ENCODE measurements at regions not wholly inside any gene's neighbourhood (a gene's known extent, or its start where the extent isn't known, plus 50 kb on each side); places are given as distances from the start of the nearest gene placed in this dataset.

DNA sequence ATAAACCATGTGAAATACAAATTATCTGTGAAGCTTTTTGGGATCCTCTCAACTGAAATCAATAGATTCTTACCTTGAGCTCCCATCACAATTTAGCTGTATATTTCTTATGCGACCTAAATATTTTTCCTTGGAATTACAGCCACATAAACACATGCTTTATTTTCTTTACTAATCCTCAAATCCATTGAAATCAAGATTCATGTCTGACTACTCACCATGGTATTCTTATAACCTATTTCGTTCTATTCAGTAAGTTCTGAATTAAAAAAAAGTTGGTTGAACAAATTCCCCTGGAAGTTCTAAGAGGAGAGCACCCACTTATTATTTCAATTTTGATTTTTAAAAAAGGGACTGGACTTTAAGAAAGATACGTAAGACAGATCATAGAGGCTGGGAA is 292.1 kb upstream of the ATP2B1 start:
- DNase-seq (ENCODE audit: low read depth, low spot score), result no peak

DNA sequence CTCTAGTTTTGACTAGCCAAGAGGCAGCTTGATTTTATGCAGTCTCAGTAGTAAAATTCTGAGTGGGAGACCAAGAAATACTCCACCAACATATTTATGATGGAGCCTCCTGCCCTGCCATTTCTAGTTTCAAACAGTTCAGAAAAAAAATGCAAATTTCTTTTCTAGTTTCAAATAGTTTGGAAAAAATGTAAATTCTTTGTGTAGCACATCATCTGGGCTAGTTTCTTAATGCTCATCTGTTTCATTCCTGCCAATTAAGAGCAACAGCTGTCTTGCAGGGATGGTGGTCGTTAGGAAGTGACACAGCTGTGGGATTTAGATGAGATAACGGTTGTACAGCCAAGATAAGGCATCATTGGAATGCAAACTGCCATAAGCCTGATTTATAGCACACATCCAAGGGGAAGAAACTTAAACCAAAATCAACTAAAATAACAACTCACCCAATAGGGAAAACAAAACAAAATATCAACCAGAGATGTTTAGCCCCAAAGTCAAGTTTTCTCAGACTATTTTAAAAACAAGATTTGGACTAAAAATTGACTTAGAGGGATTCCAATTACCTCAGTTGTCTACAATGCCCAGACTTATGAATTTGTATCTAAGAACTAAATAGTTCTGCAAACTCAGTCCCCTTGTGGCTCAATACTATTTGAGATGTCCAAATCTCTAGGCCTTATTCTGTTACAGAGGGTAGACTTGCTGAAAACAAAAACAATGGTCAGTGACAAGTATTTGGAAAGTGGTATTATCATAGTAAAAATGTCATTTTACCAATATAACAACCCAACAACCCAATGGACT is 291.3 kb upstream of the ATP2B1 start:
- DNase-seq (ENCODE audit: low read depth, low spot score), result no peak

DNA sequence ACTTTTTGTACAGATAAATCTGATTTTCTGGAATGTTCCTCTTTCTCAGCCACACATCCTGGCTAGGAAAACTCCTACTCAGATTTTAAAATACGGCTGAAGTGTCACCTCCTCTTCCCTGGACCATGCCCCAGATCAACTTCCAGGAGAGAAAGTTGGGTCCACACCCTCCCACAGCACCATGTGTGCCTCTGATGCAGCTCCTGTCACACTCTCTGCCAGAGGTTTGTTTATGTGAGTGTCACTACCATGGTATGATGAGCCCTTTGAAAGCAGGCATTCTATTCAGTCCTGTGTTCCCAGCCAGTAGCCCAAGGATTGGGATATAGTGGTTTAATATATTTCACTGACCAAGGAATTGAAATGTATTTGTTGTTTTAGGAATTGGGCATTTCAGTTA is 287.2 kb upstream of the ATP2B1 start:
- no peak for DNase-seq (ENCODE audit: low read depth, low spot score)

DNA sequence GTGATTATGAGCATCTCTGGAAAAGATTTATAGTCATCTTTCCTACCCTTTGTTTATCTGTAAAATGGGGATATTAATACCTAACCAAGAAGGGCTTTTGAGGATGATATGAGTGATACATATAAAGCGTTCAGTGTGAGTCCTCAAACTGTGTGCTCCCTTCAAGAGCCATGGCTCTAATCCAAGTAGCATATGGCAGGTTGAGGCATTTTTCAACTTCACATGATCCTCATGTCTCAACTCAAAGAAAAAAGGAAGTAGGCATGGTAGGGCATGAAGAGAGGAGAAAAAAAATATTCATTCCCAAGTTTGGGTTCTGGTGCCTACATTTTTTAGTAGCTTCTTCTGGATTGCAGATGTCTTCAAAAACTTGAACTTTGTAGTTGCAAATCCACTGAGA is 286.3 kb upstream of the ATP2B1 start:
- DNase-seq (ENCODE audit: low read depth, low spot score), result no peak

DNA sequence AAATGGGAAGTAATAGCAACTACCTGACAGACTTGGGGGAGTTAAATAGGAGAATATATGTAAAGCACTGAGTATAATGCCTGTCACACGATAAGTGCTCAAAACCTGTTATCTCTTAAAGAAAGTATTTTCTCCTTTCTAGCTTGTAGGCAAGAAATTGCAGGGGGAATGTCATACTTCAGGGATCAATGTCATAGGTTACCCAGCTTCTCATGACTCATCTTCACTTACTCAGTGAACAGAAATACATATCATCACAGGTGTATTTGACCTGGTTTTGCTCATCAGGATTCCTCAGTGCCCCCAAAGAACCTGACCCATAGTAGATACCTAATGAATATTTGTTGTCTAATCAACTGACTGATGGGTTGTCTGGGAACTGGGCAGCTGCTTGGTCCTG is 285.0 kb upstream of the ATP2B1 start:
- no peak for DNase-seq (ENCODE audit: low read depth, low spot score)

DNA sequence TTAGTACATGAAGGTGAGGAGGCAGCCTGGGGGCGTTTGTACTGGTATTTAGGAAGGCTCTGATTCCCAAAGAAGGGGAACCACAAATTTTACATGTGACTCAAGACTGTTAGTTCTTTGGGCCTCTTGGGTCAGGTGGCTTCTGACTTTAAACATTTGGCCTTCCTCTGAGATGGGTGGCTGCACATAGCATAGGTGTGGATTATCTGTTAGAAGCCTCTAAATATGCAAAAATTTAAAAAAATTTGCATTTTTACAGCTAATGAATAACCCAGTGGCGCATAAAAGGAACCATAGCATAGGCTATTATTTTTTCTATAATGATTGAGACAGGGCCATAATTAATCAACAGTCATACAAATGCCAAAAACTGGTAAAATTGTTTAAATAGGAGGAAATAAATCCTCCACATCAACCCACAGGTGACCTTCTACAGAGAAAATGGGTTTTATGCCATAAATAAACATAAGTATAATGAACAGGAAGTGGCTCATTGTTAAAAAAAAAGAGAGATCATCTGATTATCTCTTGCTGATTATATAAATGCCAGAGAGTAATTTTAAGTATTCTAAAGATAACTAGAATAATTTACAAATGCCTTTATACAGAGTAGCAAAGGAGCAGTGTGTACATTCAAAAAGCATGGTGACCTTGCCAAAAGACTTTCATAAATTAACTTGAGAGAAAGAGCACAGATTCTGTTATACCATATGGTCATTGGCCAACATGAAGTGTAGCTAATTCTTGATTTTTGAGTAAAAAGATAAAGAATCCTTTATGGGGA is 284.2 kb upstream of the ATP2B1 start:
- no peak for DNase-seq (ENCODE audit: low read depth, low spot score)

DNA sequence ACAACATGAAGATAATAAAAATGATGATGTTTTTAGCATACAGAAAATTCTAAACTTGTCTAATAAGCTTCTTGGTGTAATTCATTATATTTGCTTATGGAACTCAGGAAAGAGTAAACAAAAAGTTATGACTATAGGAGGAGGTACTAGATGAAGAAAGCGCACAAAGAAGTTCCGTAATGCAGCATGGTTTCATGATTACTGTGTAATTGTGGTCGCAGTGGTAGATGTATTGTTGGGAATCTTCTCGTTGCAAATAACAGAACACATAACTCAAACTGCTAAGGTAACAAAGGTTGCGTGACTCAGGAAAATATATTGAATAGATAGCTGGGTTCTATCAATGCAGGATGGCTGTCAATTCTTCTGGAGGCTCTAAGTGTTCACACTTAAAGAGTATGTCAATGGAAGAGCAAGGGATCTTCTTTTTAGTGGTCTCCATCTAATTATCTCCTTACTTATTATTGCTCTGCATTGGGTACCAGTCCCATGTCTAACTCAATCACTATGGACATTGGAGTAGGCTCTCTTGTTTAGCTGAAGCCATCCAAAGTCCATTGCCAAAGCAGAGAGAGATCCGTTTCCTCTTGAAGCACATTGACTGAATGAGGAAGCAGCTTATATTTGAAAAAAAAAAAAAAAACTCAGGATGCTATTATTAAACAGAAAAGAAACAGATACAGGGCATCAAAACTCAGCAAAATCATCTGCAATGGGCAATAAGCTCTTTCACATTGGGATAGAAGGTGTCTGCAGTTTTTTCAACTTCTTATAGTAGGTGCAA is 283.4 kb upstream of the ATP2B1 start:
- no peak for DNase-seq (ENCODE audit: low read depth, low spot score)

DNA sequence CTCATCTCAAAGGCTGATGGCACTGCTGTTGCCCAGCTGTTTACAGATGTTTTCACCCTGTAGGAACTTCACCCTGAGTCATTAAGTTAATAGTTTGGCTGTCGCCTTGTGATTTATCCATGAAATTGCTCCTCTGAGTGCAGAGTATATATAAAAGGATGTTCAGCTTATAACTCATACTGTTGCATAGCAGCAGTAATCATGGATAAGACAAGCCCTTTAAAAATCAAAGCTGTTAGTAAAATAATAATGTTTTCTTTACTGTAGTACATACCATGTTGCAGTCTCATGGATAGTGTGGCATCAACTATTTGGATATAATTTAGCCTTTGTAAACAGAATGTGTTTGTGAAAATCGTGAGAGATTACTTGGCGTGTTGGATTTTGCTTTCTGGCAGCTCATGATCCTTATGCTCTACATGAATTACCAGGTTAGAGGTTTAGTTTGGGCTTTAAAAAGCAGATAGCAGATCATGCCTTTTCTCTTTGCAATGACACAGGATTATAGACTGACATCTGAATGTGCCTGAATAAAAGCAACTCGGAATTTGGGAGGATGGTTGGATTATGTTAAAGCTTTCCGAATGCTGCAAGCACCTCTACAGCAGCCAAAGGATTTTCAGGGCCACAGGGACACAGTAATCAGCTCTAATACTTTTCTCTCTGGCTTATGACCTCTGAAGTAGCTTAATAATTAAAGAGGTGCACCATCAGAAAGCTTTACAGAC is 279.7 kb upstream of the ATP2B1 start:
- no peak for DNase-seq (ENCODE audit: low read depth, low spot score)

DNA sequence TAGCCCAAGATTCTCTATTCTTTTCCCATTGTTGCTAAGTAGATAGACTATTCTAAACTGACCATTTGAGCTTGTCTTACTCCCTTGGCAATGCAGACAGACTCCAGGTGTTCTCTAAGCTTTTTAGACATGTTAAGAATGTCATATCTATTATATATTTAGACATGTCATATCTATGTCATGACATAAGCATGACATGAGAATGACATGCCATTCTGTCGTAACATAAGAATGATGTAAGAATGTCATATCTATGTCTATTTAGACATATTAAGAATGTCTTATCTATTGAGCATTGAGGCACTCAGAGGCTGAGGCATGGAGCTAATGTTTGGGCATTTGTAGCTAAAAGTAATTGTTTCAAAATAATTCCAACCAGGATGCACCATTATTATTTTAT is 277.3 kb upstream of the ATP2B1 start:
- DNase-seq (ENCODE audit: low read depth, low spot score), result no peak

DNA sequence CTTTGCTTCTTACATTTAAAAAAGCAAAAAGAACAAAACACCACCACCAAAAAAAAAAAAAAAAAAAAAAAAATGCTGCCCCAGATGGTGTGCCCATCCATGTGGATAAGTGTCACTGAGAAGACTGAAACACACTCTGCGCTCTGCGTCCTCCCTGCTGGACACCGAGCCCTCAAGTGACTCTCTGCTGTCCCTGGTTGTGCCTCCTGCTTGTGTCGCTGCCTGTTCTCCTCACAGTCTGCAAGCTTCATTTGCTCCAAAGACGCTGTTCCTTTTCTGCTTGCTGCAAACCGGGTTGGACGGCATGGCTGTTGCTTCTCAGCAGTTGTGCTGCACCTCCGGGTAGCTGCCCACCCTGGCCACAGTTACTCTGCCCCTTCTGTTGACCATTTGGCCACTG is 276.2 kb upstream of the ATP2B1 start:
- no peak for DNase-seq (ENCODE audit: low read depth, low spot score)

DNA sequence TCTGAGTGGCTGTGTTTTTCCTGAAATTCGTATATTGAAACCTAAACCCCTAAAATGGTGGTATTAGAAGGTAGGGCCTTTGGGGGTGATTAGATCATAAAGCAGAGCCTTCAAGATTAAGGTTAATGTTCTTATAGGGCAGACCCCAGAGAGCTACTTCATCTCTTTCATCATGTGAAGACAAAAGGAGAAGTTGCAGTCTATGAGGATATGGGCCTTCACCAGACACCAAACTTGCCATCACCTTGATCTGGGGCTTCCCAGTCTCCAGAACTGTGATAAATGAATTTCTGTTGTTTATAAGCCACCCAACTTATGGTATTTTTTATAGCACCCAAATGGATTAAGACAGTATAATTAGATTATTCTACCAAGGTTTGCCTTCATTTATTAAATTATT is 275.0 kb upstream of the ATP2B1 start:
- DNase-seq (ENCODE audit: low read depth, low spot score), result no peak

DNA sequence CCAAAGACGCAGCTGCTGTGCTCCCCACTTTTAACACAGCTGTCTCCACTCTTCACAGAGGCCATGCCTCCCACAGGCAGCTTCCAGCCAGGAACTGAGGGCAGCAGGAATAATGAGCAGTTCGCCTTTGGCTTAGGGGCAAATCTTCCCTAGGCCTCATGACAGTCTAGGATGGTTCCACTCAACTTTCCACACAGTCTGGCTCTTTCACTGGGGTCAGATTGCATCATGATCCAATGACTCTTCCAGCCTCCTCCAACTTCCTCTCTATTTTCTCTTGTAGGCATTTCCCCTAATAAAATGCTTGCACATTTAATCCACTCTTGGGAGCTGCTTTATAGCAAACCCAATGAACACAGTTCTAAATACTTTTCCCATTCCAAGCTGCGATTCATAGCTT is 271.6 kb upstream of the ATP2B1 start:
- peak; percentile 12 for DNase-seq (ENCODE audit: low read depth, low spot score)

DNA sequence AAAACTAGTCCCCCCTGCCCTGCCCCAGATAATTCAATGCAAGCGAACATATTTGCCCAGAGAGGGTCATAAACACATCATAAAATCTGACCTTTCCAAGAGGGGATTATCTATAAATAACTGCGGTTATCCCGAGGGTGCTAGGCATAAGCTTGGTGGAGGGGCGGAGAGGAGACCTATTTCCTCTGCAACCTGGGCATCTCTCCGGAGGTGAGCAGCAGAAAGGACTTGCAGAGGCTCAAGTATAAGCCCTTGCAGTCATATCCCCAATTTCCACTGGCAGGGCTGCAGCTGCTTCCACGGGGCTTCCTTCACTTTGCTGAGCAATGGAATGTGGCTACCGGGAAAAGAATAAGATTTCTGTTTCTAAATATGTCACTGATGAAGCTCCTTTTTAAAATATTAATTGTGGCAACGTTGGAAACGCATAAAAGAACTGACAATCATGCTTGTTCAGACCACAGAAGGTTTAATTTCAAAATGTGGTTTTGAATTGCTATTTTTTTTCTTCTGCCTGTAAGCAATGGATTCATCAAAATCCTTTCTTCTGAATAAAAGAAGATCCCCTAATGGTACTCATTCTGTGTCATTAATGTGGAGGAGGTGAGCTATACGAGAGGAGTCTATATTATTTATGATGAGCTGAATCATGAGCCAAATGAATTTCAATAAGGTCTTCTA is 268.9 kb upstream of the ATP2B1 start:
- DNase-seq (ENCODE audit: low read depth, low spot score), result no peak

DNA sequence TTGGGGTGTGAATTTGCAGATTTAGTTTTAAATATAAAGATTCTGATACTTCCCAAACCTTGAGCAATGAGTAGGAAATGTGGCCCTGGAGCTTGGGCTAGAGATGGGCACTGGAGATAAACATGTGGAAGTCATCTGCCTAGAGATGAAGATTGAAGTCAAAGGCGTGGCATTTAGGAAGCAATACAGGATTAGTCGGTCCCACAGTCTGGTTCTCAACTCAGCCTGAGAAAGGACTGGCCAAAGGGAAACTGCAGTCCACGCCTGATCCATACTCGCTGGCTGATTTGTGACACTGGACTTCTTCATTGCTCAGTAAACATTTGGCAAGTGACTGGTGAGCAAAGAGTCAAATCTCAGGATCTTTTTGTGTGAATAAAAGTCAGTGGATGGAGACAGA is 268.2 kb upstream of the ATP2B1 start:
- no peak for DNase-seq (ENCODE audit: low read depth, low spot score)

DNA sequence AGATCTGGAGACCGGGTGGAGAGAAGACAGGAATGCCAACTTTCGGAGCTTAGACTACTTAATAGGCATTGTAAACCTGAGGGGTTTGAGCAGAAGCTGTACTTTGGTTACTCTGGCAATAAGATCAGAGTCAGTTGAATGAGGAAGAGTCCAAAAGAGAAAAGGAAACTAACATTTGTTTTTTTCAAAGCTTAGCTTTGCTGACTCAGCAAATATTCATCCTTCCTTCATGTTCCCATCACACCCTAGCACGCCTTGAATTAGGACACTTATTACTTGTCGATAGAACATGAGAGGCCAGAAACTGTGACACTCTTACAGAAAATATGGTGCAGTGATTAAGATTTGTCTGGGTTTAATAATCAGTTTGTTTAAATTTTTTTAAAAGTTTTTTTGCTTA is 266.9 kb upstream of the ATP2B1 start:
- DNase-seq (ENCODE audit: low read depth, low spot score), result no peak

DNA sequence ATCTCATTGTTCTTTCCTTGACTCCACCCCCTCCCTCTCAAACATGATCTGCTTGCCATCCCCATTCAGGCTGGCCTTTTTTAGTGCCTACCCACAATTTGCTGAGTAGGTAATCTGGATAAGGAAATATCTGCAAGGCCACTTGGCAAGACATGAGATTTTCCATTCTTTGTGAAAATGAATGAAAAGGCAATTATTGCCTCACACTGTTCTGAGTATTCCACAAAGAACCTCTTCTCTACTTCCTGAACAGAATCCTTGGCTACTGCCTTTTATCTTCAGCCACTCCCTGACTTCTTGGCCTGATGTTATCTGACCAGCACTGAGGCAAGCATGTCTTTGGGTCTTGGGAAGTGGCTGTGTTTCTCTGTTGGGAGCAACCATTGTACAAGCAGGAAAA is 263.2 kb upstream of the ATP2B1 start:
- DNase-seq (ENCODE audit: low read depth, low spot score), result peak; percentile 17

DNA sequence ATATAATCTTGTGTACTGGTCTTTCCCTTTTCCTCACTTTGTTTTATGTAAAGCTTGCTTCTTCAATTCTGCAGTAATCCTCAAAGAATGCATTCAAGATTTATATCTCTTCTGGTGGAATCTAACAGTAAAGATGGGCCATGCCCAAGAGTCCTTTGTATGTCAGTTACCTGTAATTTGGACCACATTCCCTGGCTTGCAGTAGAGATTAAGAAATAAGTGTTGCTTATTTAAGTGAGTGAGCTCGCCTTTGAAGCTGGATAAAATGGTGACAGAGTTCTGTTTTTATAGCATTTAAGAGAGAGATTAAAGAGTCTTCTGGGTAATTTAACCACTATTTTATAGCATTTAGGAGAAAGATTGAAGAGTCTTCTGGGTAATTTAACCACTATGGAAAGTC is 262.1 kb upstream of the ATP2B1 start:
- DNase-seq (ENCODE audit: low read depth, low spot score), result no peak

DNA sequence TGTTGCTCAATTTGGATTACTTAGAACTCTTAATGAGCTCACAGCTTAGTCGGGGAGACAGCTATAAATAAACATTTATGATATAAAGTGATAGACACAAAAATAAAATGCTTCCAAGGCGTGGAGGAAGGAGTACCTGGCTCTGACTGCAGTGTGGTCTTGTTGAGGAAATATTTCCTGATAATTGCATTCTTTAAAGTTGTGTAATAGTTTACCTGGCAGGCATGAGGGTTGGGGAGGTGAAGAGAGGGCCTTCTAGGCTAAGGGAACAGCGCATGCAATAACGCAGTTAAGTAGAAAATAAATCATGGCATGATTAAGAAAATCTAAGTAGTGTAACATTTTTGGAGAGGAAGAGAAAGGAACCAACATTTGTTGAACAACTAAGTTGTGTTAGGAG is 260.5 kb upstream of the ATP2B1 start:
- no peak for DNase-seq (ENCODE audit: low read depth, low spot score)

DNA sequence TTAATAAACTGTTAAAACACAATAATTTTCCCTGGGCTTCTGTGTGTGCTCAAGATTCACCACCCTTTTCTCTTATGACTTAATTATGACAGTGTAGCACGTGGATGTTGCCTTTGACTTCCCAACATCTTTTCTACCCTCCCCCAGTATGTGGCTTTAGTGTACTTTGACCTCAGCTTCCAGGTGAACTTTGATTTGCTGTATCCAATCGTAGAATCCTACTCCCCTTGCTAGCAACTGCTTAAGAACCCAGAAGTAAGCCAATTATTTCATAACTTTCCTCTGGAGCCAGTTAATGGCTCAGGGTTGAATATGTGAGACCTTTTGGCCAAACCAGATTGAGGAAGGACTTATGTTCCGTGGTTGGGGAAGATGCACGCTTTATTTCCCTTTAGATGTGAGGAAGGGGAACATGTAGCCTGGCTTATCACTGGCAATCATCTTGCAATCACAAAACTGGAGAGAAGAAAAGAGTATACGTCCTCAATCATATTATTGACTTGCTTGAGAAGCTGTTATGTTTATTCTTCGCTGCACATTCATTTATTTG is 259.6 kb upstream of the ATP2B1 start:
- DNase-seq (ENCODE audit: low read depth, low spot score), result no peak

DNA sequence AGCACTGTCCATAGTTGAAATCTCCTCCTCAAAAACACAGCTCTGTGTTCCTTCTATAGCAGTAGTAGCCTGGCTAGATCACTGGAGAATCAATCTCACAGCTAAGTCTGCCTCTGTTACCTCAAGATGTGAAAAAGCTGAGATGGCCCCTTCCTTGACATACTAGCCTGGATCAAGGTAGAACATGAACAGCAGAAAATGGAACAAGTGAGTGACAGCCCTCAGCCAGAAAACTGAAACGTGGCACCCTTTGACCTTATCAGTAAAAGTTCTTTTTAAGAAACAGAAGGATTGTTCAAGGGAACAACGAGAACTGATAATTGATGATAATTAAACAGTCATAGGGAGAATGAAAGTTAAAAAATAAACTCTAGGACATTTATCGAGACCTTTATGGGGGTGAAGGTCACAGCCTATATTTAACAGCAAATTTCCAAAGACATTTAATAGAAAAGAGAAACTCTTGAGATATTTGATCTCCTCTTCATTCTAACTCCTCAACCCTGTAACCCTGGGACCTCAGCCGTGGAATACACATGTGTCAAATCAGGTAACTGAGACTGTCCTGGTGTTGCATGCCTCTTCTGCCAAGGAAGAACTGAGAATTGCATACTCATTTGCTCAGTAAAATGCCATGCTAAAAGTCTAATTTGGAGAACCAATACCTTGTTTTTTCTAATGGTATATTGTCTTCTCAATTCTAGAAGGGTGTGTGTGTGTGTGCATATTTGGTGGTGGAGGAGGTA is 258.0 kb upstream of the ATP2B1 start:
- DNase-seq (ENCODE audit: low read depth, low spot score), result no peak

Data from ELF-1 (cell line).